B cell (primary cell): ENCODE measurements at regions not wholly inside any gene's neighbourhood (a gene's known extent, or its start where the extent isn't known, plus 50 kb on each side); places are given as distances from the start of the nearest gene placed in this dataset.

Experiments
- ATAC-seq: fragments of 200-7000 bp; cut with Tn5 transposase; one replicate; pipeline ENCODE4 v1.10.0; 2021; ENCODE audit warnings: low read depth, mild to moderate bottlenecking, moderate number of reproducible peaks, moderate library complexity
- CTCF ChIA-PET: fragments of 350-600 bp; sonication (Branson Sonifier 250); formaldehyde crosslinking; loops from one replicate; lab custom pipeline; 2021; ENCODE audit warnings: antibody characterized with exemption, inconsistent platforms; lab: Charles Lee
- POLR2A ChIA-PET: fragments of 350-600 bp; sonication (Branson Sonifier 250); formaldehyde crosslinking; loops from one replicate; lab custom pipeline; 2021; ENCODE audit warnings: antibody characterized with exemption; lab: Charles Lee
- DNase-seq: peaks from one replicate; pipeline ENCODE4 v3.0.0; 2013
- H2AFZ ChIP-seq: 2 replicates; pipeline ENCODE4 v1.6.1; 2012; ENCODE audit warnings: mild to moderate bottlenecking, low read depth, low read length; ENCODE audit not compliant: insufficient read depth, poor library complexity, severe bottlenecking
- H3K27ac ChIP-seq, 2 donors: 1 replicate in 1 of 2; 2 replicates in 1 of 2; pipeline ENCODE4 v1.5.1; 2012 to 2013; ENCODE audit warnings: low read length in 2 of 2, mild to moderate bottlenecking in 2 of 2, moderate library complexity in 1 of 2
- H3K27me3 ChIP-seq, 4 experiments: fragments of 200-600 bp in 1 of 4; sonication (generic) in 1 of 4; replicated peaks in 1 of 4; 1 replicate in 2 of 4; 2 replicates in 2 of 4; pipeline versions ENCODE4 v1.6.1 to v1.7.0; 2013 to 2016; ENCODE audit warnings: low read length in 3 of 4, mild to moderate bottlenecking in 2 of 4, mixed read lengths in 1 of 4, moderate library complexity in 1 of 4; ENCODE audit not compliant: insufficient read depth in 4 of 4, control insufficient read depth in 3 of 4; ENCODE audit errors: control extremely low read depth in 1 of 4
- H3K36me3 ChIP-seq, 2 experiments: replicated peaks in 1 of 2; 1 replicate in 1 of 2; 2 replicates in 1 of 2; pipeline versions ENCODE4 v1.6.1 to v1.7.1; 2013; ENCODE audit warnings: low read length in 1 of 2; ENCODE audit not compliant: insufficient read depth in 2 of 2, control insufficient read depth in 1 of 2; ENCODE audit errors: control extremely low read depth in 1 of 2, extremely low read depth in 1 of 2
- H3K4me1 ChIP-seq, 2 donors: fragments of 200-600 bp in 1 of 2; sonication (generic) in 1 of 2; 1 replicate in 1 of 2; 2 replicates in 1 of 2; pipeline versions ENCODE4 v1.5.1 to v1.6.1; 2013 to 2017; ENCODE audit warnings: low read length in 2 of 2; ENCODE audit not compliant: control insufficient read depth in 2 of 2, insufficient read depth in 2 of 2
- H3K4me2 ChIP-seq: replicated peaks from 2 replicates; pipeline ENCODE3; 2012; ENCODE audit warnings: mild to moderate bottlenecking, low read depth, low read length; ENCODE audit not compliant: poor library complexity, severe bottlenecking
- H3K4me3 ChIP-seq, 5 experiments: fragments of 200-600 bp in 1 of 5; sonication (generic) in 1 of 5; 1 replicate in 3 of 5; 2 replicates in 2 of 5; pipeline versions ENCODE4 v1.5.1 to v1.7.0; 2011 to 2016; ENCODE audit warnings: low read length in 4 of 5, mild to moderate bottlenecking in 4 of 5, low read depth in 2 of 5, control low read depth in 1 of 5, moderate library complexity in 1 of 5; ENCODE audit not compliant: insufficient read depth in 1 of 5; ENCODE audit errors: control extremely low read depth in 1 of 5, extremely low read depth in 1 of 5
- H3K79me2 ChIP-seq: fragments of 200-600 bp; sonication (generic); one replicate; pipeline ENCODE4 v1.6.0; 2016; ENCODE audit warnings: low read length; ENCODE audit not compliant: control insufficient read depth, insufficient read depth
- H3K9ac ChIP-seq: fragments of 200-600 bp; sonication (generic); 2 replicates; pipeline ENCODE4 v1.6.1; 2017; ENCODE audit warnings: mild to moderate bottlenecking, low read length, moderate library complexity
- H3K9me3 ChIP-seq, 3 donors: one replicate each; pipeline versions ENCODE4 v1.6.1 to v1.7.1; 2013; ENCODE audit warnings: low read length in 2 of 3; ENCODE audit not compliant: control insufficient read depth in 2 of 3, insufficient read depth in 1 of 3; ENCODE audit errors: control extremely low read depth in 1 of 3
- H4K20me1 ChIP-seq: 2 replicates; pipeline ENCODE4 v1.6.0; 2012; ENCODE audit warnings: mild to moderate bottlenecking, low read length; ENCODE audit not compliant: insufficient read depth, control insufficient read depth, poor library complexity, severe bottlenecking
- H3K27ac Mint-ChIP-seq: one replicate; pipeline ENCODE4 v1.8.0; 2021; ENCODE audit warnings: mixed read lengths
- H3K27me3 Mint-ChIP-seq: one replicate; pipeline ENCODE4 v1.8.0; 2021; ENCODE audit warnings: mixed read lengths
- H3K4me1 Mint-ChIP-seq: one replicate; pipeline ENCODE4 v1.8.0; 2021; ENCODE audit warnings: mixed read lengths
- H3K4me3 Mint-ChIP-seq: one replicate; pipeline ENCODE4 v1.8.0; 2021; ENCODE audit warnings: mixed read lengths
- H3K9me3 Mint-ChIP-seq: one replicate; pipeline ENCODE4 v1.8.0; 2022; ENCODE audit warnings: mixed read lengths; ENCODE audit not compliant: insufficient read depth
- CTCF ChIP-seq: fragments of 200-600 bp; IDR thresholded peaks from one replicate; pipeline ENCODE4 v1.8.0; 2022; ENCODE audit warnings: antibody characterized with exemption, mild to moderate bottlenecking
- EZH2 ChIP-seq: IDR thresholded peaks from 2 replicates; pipeline ENCODE4 v1.6.1; 2012; ENCODE audit warnings: borderline replicate concordance, low read depth, mild to moderate bottlenecking, moderate library complexity, low read length; ENCODE audit not compliant: insufficient read depth, poor library complexity, severe bottlenecking
- WGBS: methylation state at CpG from one replicate; pipeline ENCODE4 v1.1.5; 2013; ENCODE audit warnings: missing lambda C conversion rate; ENCODE audit not compliant: insufficient coverage; 5-methylcytosine and 5-hydroxymethylcytosine counted together
- intact Hi-C: fragments of 100-400 bp; cut with micrococcal nuclease; formaldehyde crosslinking; loops from one replicate; pipeline ENCODE4 v1.10.0; 2022

DNA sequence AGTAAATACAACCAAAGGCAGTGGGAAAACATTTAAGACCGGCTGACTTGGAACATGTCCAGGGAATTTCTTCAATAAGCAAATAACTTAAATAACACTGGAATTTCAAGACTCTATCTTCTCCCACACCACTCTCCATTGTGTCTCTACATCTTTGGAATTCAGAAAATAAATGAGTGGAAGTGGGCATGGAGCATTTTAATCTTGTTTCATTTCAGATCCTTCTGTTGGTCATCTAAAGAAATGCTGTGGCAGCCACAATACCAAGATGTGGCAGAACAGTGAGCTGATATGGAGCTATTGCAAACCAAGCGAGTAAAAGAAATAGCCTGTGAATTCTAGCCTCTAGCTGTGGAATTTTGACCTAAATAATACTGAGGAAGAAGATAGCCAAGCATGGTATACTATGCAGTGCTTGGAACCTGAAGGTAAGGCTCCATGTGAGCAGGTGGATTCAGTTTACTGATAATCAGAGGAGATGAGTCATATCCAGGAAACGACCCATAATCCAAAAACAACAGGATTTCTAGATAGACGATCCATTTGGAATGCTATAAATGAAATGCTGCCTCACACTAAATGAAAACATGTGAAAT, 157.1 kb upstream of the SCN7A start:
- H2AFZ ChIP-seq = no peak overlapping the region
- no peak for DNase-seq
- TF ChIP-seq EZH2 (no peak), CTCF (no peak)
- no peak overlapping the region for H3K9ac ChIP-seq
- no peak overlapping the region for H3K27ac ChIP-seq
- no peak overlapping the region for H3K4me2 ChIP-seq
- H3K36me3 ChIP-seq = no peaks in the 10 kb centered on the region
- ChIA-PET POLR2A (no interaction called here), CTCF (no interaction called here)
- Mint-ChIP-seq H3K4me3 (no peak overlapping the region), H3K27ac (no peak overlapping the region), H3K9me3 (no peaks in the 10 kb centered on the region), H3K27me3 (no peaks in the 10 kb centered on the region), H3K4me1 (no peaks in the 10 kb centered on the region)
- no peak overlapping the region for H3K4me3 ChIP-seq
- ATAC-seq = no peak
- H3K79me2 ChIP-seq = no peaks in the 10 kb centered on the region
- no peaks in the 10 kb centered on the region for H4K20me1 ChIP-seq
- H3K4me1 ChIP-seq = no peaks in the 10 kb centered on the region
- H3K9me3 ChIP-seq = no peaks in the 10 kb centered on the region
- no CpG with 5 or more reads among the region's 4 CpGs for WGBS
- intact Hi-C loops = no loop called here
- no peaks in the 10 kb centered on the region for H3K27me3 ChIP-seq

GRCh38 chr2:166647935-166648334, 153.9 kb upstream of the SCN7A start:
- Histone ChIP-seq H3K4me3 (no peak overlapping the region), H3K9me3 (no peaks in the 10 kb centered on the region), H3K36me3 (no peaks in the 10 kb centered on the region), H4K20me1 (no peaks in the 10 kb centered on the region), H3K9ac (no peak overlapping the region), H2AFZ (no peak overlapping the region), H3K4me1 (no peaks in the 10 kb centered on the region), H3K4me2 (no peak overlapping the region), H3K27me3 (no peaks in the 10 kb centered on the region), H3K79me2 (no peaks in the 10 kb centered on the region), H3K27ac (no peak overlapping the region)
- Mint-ChIP-seq H3K27ac (no peak overlapping the region), H3K9me3 (no peaks in the 10 kb centered on the region), H3K27me3 (no peaks in the 10 kb centered on the region), H3K4me3 (no peak overlapping the region), H3K4me1 (no peaks in the 10 kb centered on the region)
- WGBS = no CpG with 5 or more reads among the region's 2 CpGs
- POLR2A ChIA-PET = no interaction called here
- no peak for TF ChIP-seq CTCF
- TF ChIP-seq EZH2 = no peak
- ATAC-seq (no peak), DNase-seq (no peak)
- CTCF ChIA-PET = no interaction called here
- intact Hi-C loops = no loop called here
